B cell (primary cell): ENCODE measurements at regions not wholly inside any gene's neighbourhood (a gene's known extent, or its start where the extent isn't known, plus 50 kb on each side); places are given as distances from the start of the nearest gene placed in this dataset.

Source experiments
- ATAC-seq: fragments of 200-7000 bp; cut with Tn5 transposase; one replicate; pipeline ENCODE4 v1.10.0; 2021; ENCODE audit warnings: low read depth, mild to moderate bottlenecking, moderate number of reproducible peaks, moderate library complexity
- CTCF ChIA-PET: fragments of 350-600 bp; sonication (Branson Sonifier 250); formaldehyde crosslinking; loops from one replicate; lab custom pipeline; 2021; ENCODE audit warnings: antibody characterized with exemption, inconsistent platforms; lab: Charles Lee
- POLR2A ChIA-PET: fragments of 350-600 bp; sonication (Branson Sonifier 250); formaldehyde crosslinking; loops from one replicate; lab custom pipeline; 2021; ENCODE audit warnings: antibody characterized with exemption; lab: Charles Lee
- DNase-seq: peaks from one replicate; pipeline ENCODE4 v3.0.0; 2013
- H2AFZ ChIP-seq: 2 replicates; pipeline ENCODE4 v1.6.1; 2012; ENCODE audit warnings: mild to moderate bottlenecking, low read depth, low read length; ENCODE audit not compliant: insufficient read depth, poor library complexity, severe bottlenecking
- H3K27ac ChIP-seq, 2 donors: 1 replicate in 1 of 2; 2 replicates in 1 of 2; pipeline ENCODE4 v1.5.1; 2012 to 2013; ENCODE audit warnings: low read length in 2 of 2, mild to moderate bottlenecking in 2 of 2, moderate library complexity in 1 of 2
- H3K27me3 ChIP-seq, 4 experiments: fragments of 200-600 bp in 1 of 4; sonication (generic) in 1 of 4; replicated peaks in 1 of 4; 1 replicate in 2 of 4; 2 replicates in 2 of 4; pipeline versions ENCODE4 v1.6.1 to v1.7.0; 2013 to 2016; ENCODE audit warnings: low read length in 3 of 4, mild to moderate bottlenecking in 2 of 4, mixed read lengths in 1 of 4, moderate library complexity in 1 of 4; ENCODE audit not compliant: insufficient read depth in 4 of 4, control insufficient read depth in 3 of 4; ENCODE audit errors: control extremely low read depth in 1 of 4
- H3K36me3 ChIP-seq, 2 experiments: replicated peaks in 1 of 2; 1 replicate in 1 of 2; 2 replicates in 1 of 2; pipeline versions ENCODE4 v1.6.1 to v1.7.1; 2013; ENCODE audit warnings: low read length in 1 of 2; ENCODE audit not compliant: insufficient read depth in 2 of 2, control insufficient read depth in 1 of 2; ENCODE audit errors: control extremely low read depth in 1 of 2, extremely low read depth in 1 of 2
- H3K4me1 ChIP-seq, 2 donors: fragments of 200-600 bp in 1 of 2; sonication (generic) in 1 of 2; 1 replicate in 1 of 2; 2 replicates in 1 of 2; pipeline versions ENCODE4 v1.5.1 to v1.6.1; 2013 to 2017; ENCODE audit warnings: low read length in 2 of 2; ENCODE audit not compliant: control insufficient read depth in 2 of 2, insufficient read depth in 2 of 2
- H3K4me2 ChIP-seq: replicated peaks from 2 replicates; pipeline ENCODE3; 2012; ENCODE audit warnings: mild to moderate bottlenecking, low read depth, low read length; ENCODE audit not compliant: poor library complexity, severe bottlenecking
- H3K4me3 ChIP-seq, 5 experiments: fragments of 200-600 bp in 1 of 5; sonication (generic) in 1 of 5; 1 replicate in 3 of 5; 2 replicates in 2 of 5; pipeline versions ENCODE4 v1.5.1 to v1.7.0; 2011 to 2016; ENCODE audit warnings: low read length in 4 of 5, mild to moderate bottlenecking in 4 of 5, low read depth in 2 of 5, control low read depth in 1 of 5, moderate library complexity in 1 of 5; ENCODE audit not compliant: insufficient read depth in 1 of 5; ENCODE audit errors: control extremely low read depth in 1 of 5, extremely low read depth in 1 of 5
- H3K79me2 ChIP-seq: fragments of 200-600 bp; sonication (generic); one replicate; pipeline ENCODE4 v1.6.0; 2016; ENCODE audit warnings: low read length; ENCODE audit not compliant: control insufficient read depth, insufficient read depth
- H3K9ac ChIP-seq: fragments of 200-600 bp; sonication (generic); 2 replicates; pipeline ENCODE4 v1.6.1; 2017; ENCODE audit warnings: mild to moderate bottlenecking, low read length, moderate library complexity
- H3K9me3 ChIP-seq, 3 donors: one replicate each; pipeline versions ENCODE4 v1.6.1 to v1.7.1; 2013; ENCODE audit warnings: low read length in 2 of 3; ENCODE audit not compliant: control insufficient read depth in 2 of 3, insufficient read depth in 1 of 3; ENCODE audit errors: control extremely low read depth in 1 of 3
- H4K20me1 ChIP-seq: 2 replicates; pipeline ENCODE4 v1.6.0; 2012; ENCODE audit warnings: mild to moderate bottlenecking, low read length; ENCODE audit not compliant: insufficient read depth, control insufficient read depth, poor library complexity, severe bottlenecking
- H3K27ac Mint-ChIP-seq: one replicate; pipeline ENCODE4 v1.8.0; 2021; ENCODE audit warnings: mixed read lengths
- H3K27me3 Mint-ChIP-seq: one replicate; pipeline ENCODE4 v1.8.0; 2021; ENCODE audit warnings: mixed read lengths
- H3K4me1 Mint-ChIP-seq: one replicate; pipeline ENCODE4 v1.8.0; 2021; ENCODE audit warnings: mixed read lengths
- H3K4me3 Mint-ChIP-seq: one replicate; pipeline ENCODE4 v1.8.0; 2021; ENCODE audit warnings: mixed read lengths
- H3K9me3 Mint-ChIP-seq: one replicate; pipeline ENCODE4 v1.8.0; 2022; ENCODE audit warnings: mixed read lengths; ENCODE audit not compliant: insufficient read depth
- EZH2 ChIP-seq: IDR thresholded peaks from 2 replicates; pipeline ENCODE4 v1.6.1; 2012; ENCODE audit warnings: borderline replicate concordance, low read depth, mild to moderate bottlenecking, moderate library complexity, low read length; ENCODE audit not compliant: insufficient read depth, poor library complexity, severe bottlenecking
- WGBS: methylation state at CpG from one replicate; pipeline ENCODE4 v1.1.5; 2013; ENCODE audit warnings: missing lambda C conversion rate; ENCODE audit not compliant: insufficient coverage; 5-methylcytosine and 5-hydroxymethylcytosine counted together
- intact Hi-C: fragments of 100-400 bp; cut with micrococcal nuclease; formaldehyde crosslinking; loops from one replicate; pipeline ENCODE4 v1.10.0; 2022
- TF ChIP-seq, protein P1 (sequence below): fragments of 200-600 bp; IDR thresholded peaks from one replicate; pipeline ENCODE4 v1.8.0; 2022; ENCODE audit warnings: antibody characterized with exemption, mild to moderate bottlenecking

GRCh38 chr5:8291641-8292040 is 422.7 kb downstream of the MTRR start:
- no peak overlapping the region for H3K4me2 ChIP-seq
- H3K9ac ChIP-seq: no peak overlapping the region
- H3K27me3 ChIP-seq: no peaks in the 10 kb centered on the region
- H2AFZ ChIP-seq: no peak overlapping the region
- H3K4me3 ChIP-seq: no peak overlapping the region
- no peak for ATAC-seq
- H3K79me2 ChIP-seq: no peaks in the 10 kb centered on the region
- H3K36me3 ChIP-seq: no peaks in the 10 kb centered on the region
- H3K4me3 Mint-ChIP-seq: no peak overlapping the region
- H3K27ac ChIP-seq: no peak overlapping the region
- CTCF ChIA-PET: no interaction called here
- intact Hi-C loops: no loop called here
- no peak overlapping the region for H3K27ac Mint-ChIP-seq
- POLR2A ChIA-PET: no interaction called here
- no peak for DNase-seq
- H3K9me3 ChIP-seq: no peaks in the 10 kb centered on the region
- no peaks in the 10 kb centered on the region for H4K20me1 ChIP-seq
- no peaks in the 10 kb centered on the region for H3K4me1 Mint-ChIP-seq
- no CpG with 5 or more reads among the region's 2 CpGs for WGBS
- no peaks in the 10 kb centered on the region for H3K27me3 Mint-ChIP-seq
- no peak for TF ChIP-seq EZH2
- TF ChIP-seq, protein P1, sequence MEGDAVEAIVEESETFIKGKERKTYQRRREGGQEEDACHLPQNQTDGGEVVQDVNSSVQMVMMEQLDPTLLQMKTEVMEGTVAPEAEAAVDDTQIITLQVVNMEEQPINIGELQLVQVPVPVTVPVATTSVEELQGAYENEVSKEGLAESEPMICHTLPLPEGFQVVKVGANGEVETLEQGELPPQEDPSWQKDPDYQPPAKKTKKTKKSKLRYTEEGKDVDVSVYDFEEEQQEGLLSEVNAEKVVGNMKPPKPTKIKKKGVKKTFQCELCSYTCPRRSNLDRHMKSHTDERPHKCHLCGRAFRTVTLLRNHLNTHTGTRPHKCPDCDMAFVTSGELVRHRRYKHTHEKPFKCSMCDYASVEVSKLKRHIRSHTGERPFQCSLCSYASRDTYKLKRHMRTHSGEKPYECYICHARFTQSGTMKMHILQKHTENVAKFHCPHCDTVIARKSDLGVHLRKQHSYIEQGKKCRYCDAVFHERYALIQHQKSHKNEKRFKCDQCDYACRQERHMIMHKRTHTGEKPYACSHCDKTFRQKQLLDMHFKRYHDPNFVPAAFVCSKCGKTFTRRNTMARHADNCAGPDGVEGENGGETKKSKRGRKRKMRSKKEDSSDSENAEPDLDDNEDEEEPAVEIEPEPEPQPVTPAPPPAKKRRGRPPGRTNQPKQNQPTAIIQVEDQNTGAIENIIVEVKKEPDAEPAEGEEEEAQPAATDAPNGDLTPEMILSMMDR: no peak
- H3K4me1 ChIP-seq: no peaks in the 10 kb centered on the region
- H3K9me3 Mint-ChIP-seq: peaks cover 1% of the 10 kb centered on the region

GRCh38 chr5:8295141-8295540 is 426.2 kb downstream of the MTRR start:
- WGBS: 40% methylated on average over 1 of the region's 1 CpG
- Histone ChIP-seq H3K4me1 (no peaks in the 10 kb centered on the region), H3K79me2 (no peaks in the 10 kb centered on the region), H3K27ac (no peak overlapping the region), H2AFZ (no peak overlapping the region), H3K36me3 (no peaks in the 10 kb centered on the region), H3K4me2 (no peak overlapping the region), H3K9ac (no peak overlapping the region), H3K9me3 (no peaks in the 10 kb centered on the region), H4K20me1 (no peaks in the 10 kb centered on the region), H3K27me3 (no peaks in the 10 kb centered on the region), H3K4me3 (no peak overlapping the region)
- intact Hi-C loops: no loop called here
- no peak for TF ChIP-seq EZH2
- TF ChIP-seq, protein P1: no peak
- CTCF ChIA-PET: no interaction called here
- no peak for DNase-seq
- no peaks in the 10 kb centered on the region for H3K4me1 Mint-ChIP-seq
- H3K27me3 Mint-ChIP-seq: no peaks in the 10 kb centered on the region
- H3K27ac Mint-ChIP-seq: no peak overlapping the region
- POLR2A ChIA-PET: no interaction called here
- no peak overlapping the region for H3K4me3 Mint-ChIP-seq
- no peaks in the 10 kb centered on the region for H3K9me3 Mint-ChIP-seq
- no peak for ATAC-seq
